Neural cell (in vitro differentiated cells): ENCODE measurements at regions not wholly inside any gene's neighbourhood (a gene's known extent, or its start where the extent isn't known, plus 50 kb on each side); places are given as distances from the start of the nearest gene placed in this dataset.

ENCODE experiments used
- H2AFZ ChIP-seq: fragments of 200-600, 300-800 bp; sonication (generic), shearing (Covaris generic); 2 replicates; pipeline ENCODE4 v1.6.0; 2014; ENCODE audit warnings: low read depth, mild to moderate bottlenecking, antibody characterized with exemption, low read length, moderate library complexity
- H3F3A ChIP-seq: fragments of 200-600 bp; shearing (Covaris generic); 2 replicates; pipeline ENCODE4 v1.6.1; 2016; ENCODE audit warnings: mild to moderate bottlenecking, moderate library complexity, mixed read lengths, antibody characterized with exemption, low read length; ENCODE audit not compliant: insufficient read depth, poor library complexity, severe bottlenecking
- H3K27ac ChIP-seq: fragments of 200-600, 300-800 bp; sonication (generic), shearing (Covaris generic); 2 replicates; pipeline ENCODE4 v1.5.1; 2014; ENCODE audit warnings: mild to moderate bottlenecking, low read length, moderate library complexity
- H3K27me3 ChIP-seq: fragments of 300-800, 200-600 bp; sonication (generic), shearing (Covaris generic); 2 replicates; pipeline ENCODE4 v1.6.0; 2014; ENCODE audit warnings: mild to moderate bottlenecking, low read depth, low read length, moderate library complexity; ENCODE audit not compliant: insufficient read depth
- H3K36me3 ChIP-seq: fragments of 300-800, 200-600 bp; sonication (generic), shearing (Covaris generic); 2 replicates; pipeline ENCODE4 v1.5.1; 2014; ENCODE audit warnings: mild to moderate bottlenecking, antibody characterized with exemption, low read length, moderate library complexity; ENCODE audit not compliant: insufficient read depth
- H3K4me2 ChIP-seq: fragments of 300-800, 200-600 bp; sonication (generic), shearing (Covaris generic); 2 replicates; pipeline ENCODE4 v1.6.0; 2014; ENCODE audit warnings: mild to moderate bottlenecking, low read length
- H3K4me3 ChIP-seq: fragments of 300-800, 200-600 bp; sonication (generic), shearing (Covaris generic); 2 replicates; pipeline ENCODE4 v1.5.1; 2014; ENCODE audit warnings: mild to moderate bottlenecking, low read length, moderate library complexity
- H3K79me2 ChIP-seq: fragments of 200-600 bp; shearing (Covaris generic); replicated peaks from 2 replicates; pipeline ENCODE4 v1.6.0; 2014; ENCODE audit warnings: mild to moderate bottlenecking, low read length, moderate library complexity; ENCODE audit not compliant: insufficient read depth
- H3K9ac ChIP-seq: fragments of 300-800, 200-600 bp; sonication (generic), shearing (Covaris generic); 2 replicates; pipeline ENCODE4 v1.6.1; 2016; ENCODE audit warnings: mild to moderate bottlenecking, low read length, mixed read lengths
- H3K9me2 ChIP-seq: fragments of 200-600 bp; shearing (Covaris generic); 2 replicates; pipeline ENCODE4 v1.6.1; 2016; ENCODE audit warnings: mild to moderate bottlenecking, low read length, mixed read lengths; ENCODE audit not compliant: insufficient read depth
- H3K9me3 ChIP-seq: fragments of 200-600, 300-800 bp; sonication (generic), shearing (Covaris generic); 2 replicates; pipeline ENCODE4 v1.6.1; 2016; ENCODE audit warnings: mild to moderate bottlenecking, mixed run types, low read length, moderate library complexity, mixed read lengths
- H4K20me1 ChIP-seq: fragments of 200-600 bp; shearing (Covaris generic); 2 replicates; pipeline ENCODE4 v1.6.1; 2016; ENCODE audit warnings: mild to moderate bottlenecking, mixed run types; ENCODE audit not compliant: insufficient read depth
- EP300 ChIP-seq: fragments of 450-650 bp; conservative IDR thresholded peaks from 2 replicates; pipeline ENCODE4 v1.6.1; 2014; ENCODE audit warnings: antibody characterized with exemption, mild to moderate bottlenecking, moderate library complexity; ENCODE audit not compliant: poor library complexity, severe bottlenecking
- EZH2 ChIP-seq: fragments of 200-600, 300-800 bp; shearing (Covaris generic), sonication (generic); IDR thresholded peaks from 2 replicates; pipeline ENCODE4 v1.6.1; 2014; ENCODE audit warnings: antibody characterized with exemption, low read length, borderline replicate concordance, mild to moderate bottlenecking; ENCODE audit not compliant: insufficient read depth, poor library complexity, severe bottlenecking
- MXI1 ChIP-seq: fragments of 450-650 bp; conservative IDR thresholded peaks from 2 replicates; pipeline ENCODE4 v1.6.1; 2014; ENCODE audit warnings: antibody characterized with exemption, mild to moderate bottlenecking; ENCODE audit not compliant: poor library complexity, severe bottlenecking
- POLR2AphosphoS5 ChIP-seq: IDR thresholded peaks from 2 replicates; pipeline ENCODE4 v1.6.1; 2012
- RAD21 ChIP-seq: fragments of 450-650 bp; conservative IDR thresholded peaks from 2 replicates; pipeline ENCODE4 v1.6.1; 2014; ENCODE audit warnings: antibody characterized with exemption, mild to moderate bottlenecking, moderate library complexity
- SMC3 ChIP-seq: fragments of 450-650 bp; conservative IDR thresholded peaks from 2 replicates; pipeline ENCODE4 v1.6.1; 2014; ENCODE audit warnings: antibody characterized with exemption, mild to moderate bottlenecking, moderate library complexity; ENCODE audit not compliant: poor library complexity
- TAF1 ChIP-seq: IDR thresholded peaks from 2 replicates; pipeline ENCODE4 v1.6.1; 2012; ENCODE audit warnings: low read depth
- TF ChIP-seq, protein P1 (sequence below): IDR thresholded peaks from 2 replicates; pipeline ENCODE4 v1.6.1; 2012; ENCODE audit warnings: borderline replicate concordance
- TF ChIP-seq, protein P2 (sequence below): fragments of 450-650 bp; IDR thresholded peaks from 2 replicates; pipeline ENCODE4 v1.5.1; 2014; ENCODE audit warnings: antibody characterized with exemption, mild to moderate bottlenecking, moderate library complexity; ENCODE audit not compliant: poor library complexity, severe bottlenecking

GRCh38 chr11:29319210-29319609 lies 697.6 kb downstream of the KCNA4 start:
- H3K9me3 ChIP-seq = no peaks in the 10 kb centered on the region
- H3K27me3 ChIP-seq = no peaks in the 10 kb centered on the region
- no peak for TF ChIP-seq EP300
- no peak for TF ChIP-seq RAD21
- TF ChIP-seq, protein P1, sequence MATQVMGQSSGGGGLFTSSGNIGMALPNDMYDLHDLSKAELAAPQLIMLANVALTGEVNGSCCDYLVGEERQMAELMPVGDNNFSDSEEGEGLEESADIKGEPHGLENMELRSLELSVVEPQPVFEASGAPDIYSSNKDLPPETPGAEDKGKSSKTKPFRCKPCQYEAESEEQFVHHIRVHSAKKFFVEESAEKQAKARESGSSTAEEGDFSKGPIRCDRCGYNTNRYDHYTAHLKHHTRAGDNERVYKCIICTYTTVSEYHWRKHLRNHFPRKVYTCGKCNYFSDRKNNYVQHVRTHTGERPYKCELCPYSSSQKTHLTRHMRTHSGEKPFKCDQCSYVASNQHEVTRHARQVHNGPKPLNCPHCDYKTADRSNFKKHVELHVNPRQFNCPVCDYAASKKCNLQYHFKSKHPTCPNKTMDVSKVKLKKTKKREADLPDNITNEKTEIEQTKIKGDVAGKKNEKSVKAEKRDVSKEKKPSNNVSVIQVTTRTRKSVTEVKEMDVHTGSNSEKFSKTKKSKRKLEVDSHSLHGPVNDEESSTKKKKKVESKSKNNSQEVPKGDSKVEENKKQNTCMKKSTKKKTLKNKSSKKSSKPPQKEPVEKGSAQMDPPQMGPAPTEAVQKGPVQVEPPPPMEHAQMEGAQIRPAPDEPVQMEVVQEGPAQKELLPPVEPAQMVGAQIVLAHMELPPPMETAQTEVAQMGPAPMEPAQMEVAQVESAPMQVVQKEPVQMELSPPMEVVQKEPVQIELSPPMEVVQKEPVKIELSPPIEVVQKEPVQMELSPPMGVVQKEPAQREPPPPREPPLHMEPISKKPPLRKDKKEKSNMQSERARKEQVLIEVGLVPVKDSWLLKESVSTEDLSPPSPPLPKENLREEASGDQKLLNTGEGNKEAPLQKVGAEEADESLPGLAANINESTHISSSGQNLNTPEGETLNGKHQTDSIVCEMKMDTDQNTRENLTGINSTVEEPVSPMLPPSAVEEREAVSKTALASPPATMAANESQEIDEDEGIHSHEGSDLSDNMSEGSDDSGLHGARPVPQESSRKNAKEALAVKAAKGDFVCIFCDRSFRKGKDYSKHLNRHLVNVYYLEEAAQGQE = no peak
- TF ChIP-seq, protein P2, sequence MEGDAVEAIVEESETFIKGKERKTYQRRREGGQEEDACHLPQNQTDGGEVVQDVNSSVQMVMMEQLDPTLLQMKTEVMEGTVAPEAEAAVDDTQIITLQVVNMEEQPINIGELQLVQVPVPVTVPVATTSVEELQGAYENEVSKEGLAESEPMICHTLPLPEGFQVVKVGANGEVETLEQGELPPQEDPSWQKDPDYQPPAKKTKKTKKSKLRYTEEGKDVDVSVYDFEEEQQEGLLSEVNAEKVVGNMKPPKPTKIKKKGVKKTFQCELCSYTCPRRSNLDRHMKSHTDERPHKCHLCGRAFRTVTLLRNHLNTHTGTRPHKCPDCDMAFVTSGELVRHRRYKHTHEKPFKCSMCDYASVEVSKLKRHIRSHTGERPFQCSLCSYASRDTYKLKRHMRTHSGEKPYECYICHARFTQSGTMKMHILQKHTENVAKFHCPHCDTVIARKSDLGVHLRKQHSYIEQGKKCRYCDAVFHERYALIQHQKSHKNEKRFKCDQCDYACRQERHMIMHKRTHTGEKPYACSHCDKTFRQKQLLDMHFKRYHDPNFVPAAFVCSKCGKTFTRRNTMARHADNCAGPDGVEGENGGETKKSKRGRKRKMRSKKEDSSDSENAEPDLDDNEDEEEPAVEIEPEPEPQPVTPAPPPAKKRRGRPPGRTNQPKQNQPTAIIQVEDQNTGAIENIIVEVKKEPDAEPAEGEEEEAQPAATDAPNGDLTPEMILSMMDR = no peak
- no peak for TF ChIP-seq POLR2AphosphoS5
- no peak for TF ChIP-seq MXI1
- TF ChIP-seq TAF1 = no peak
- no peak for TF ChIP-seq SMC3
- TF ChIP-seq EZH2 = no peak
- no peaks in the 10 kb centered on the region for H3K9me2 ChIP-seq
- H3K9ac ChIP-seq = no peak overlapping the region
- no peak overlapping the region for H3K27ac ChIP-seq
- no peaks in the 10 kb centered on the region for H3K36me3 ChIP-seq
- H3K4me3 ChIP-seq = no peak overlapping the region
- no peak overlapping the region for H2AFZ ChIP-seq
- H3K79me2 ChIP-seq = no peaks in the 10 kb centered on the region
- H3F3A ChIP-seq = no peaks in the 10 kb centered on the region
- H3K4me2 ChIP-seq = no peak overlapping the region
- H4K20me1 ChIP-seq = no peaks in the 10 kb centered on the region

DNA sequence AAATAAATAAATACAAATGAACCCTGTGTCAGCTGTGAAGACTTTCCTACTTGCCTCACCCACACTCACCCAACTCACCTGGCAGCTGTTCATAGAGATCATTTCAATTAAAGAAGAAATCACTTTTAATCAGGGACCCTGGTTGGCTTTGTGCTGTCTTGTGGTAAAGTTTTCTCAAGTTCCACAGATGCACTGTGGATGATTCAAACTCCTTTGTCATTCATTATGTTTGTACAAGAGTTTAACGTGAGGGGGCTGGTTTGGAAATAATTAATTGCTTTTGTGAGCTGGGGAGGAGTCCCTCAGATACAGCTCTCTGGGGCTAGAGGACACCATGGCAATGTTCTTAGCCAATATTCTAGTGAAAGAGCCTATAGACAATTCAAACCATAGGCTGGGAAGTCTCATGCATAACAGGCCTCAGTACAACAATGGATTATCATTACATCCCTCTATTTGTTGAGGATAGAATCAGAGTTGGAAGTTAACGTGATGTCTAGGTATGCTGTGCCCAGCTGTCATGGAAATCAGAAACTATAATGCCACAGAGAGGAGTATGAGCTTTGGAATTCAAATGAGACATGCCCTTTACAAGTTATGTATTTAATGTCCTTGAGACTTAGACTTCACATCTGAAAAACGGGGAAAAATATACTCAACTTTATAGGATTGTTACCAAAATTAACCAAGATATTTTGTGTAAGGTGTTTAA lies 698.5 kb downstream of the KCNA4 start:
- Histone ChIP-seq H3K79me2 (no peaks in the 10 kb centered on the region), H3K9me3 (no peaks in the 10 kb centered on the region), H3F3A (no peaks in the 10 kb centered on the region), H4K20me1 (no peaks in the 10 kb centered on the region), H2AFZ (no peak overlapping the region), H3K27ac (no peak overlapping the region), H3K27me3 (no peaks in the 10 kb centered on the region), H3K36me3 (no peaks in the 10 kb centered on the region), H3K9me2 (no peaks in the 10 kb centered on the region), H3K4me2 (no peak overlapping the region), H3K9ac (no peak overlapping the region), H3K4me3 (no peak overlapping the region)
- no peak for TF ChIP-seq MXI1
- TF ChIP-seq, protein P1 = no peak
- no peak for TF ChIP-seq TAF1
- no peak for TF ChIP-seq POLR2AphosphoS5
- no peak for TF ChIP-seq SMC3
- no peak for TF ChIP-seq EP300
- no peak for TF ChIP-seq RAD21
- TF ChIP-seq EZH2 = no peak
- TF ChIP-seq, protein P2 = no peak
